ENCODE measurements at regions not wholly inside any gene's neighbourhood (a gene's known extent, or its start where the extent isn't known, plus 50 kb on each side); places are given as distances from the start of the nearest gene placed in this dataset.

- no peaks in the 10 kb centered on the region for H3K36me3 ChIP-seq (ENCODE audit: control insufficient read depth in 1 of 2, insufficient read depth in 2 of 2, low read depth in 1 of 2, low read length in 2 of 2)
- no peak overlapping the region for H4K8ac ChIP-seq (ENCODE audit: low read length)
- no peak overlapping the region for H2AFZ ChIP-seq (ENCODE audit: low read depth, low read length)
- H3K4me1 ChIP-seq (ENCODE audit: control insufficient read depth, insufficient read depth, low read depth, low read length) = no peaks in the 10 kb centered on the region
- H2AK5ac ChIP-seq (ENCODE audit: low read length, severe bottlenecking) = no peak overlapping the region
- no peak overlapping the region for H3K18ac ChIP-seq (ENCODE audit: low read depth in 1 of 2, low read length in 2 of 2)
- no peak overlapping the region for H3K23ac ChIP-seq (ENCODE audit: low read length in 2 of 2)
- no peak overlapping the region for H2BK120ac ChIP-seq (ENCODE audit: low read depth, low read length)
- no peaks in the 10 kb centered on the region for H3K79me1 ChIP-seq (replicated peaks; ENCODE audit: low read length, poor library complexity, severe bottlenecking)
- no peak overlapping the region for H3K9ac ChIP-seq (ENCODE audit: low read length)
- H4K91ac ChIP-seq (ENCODE audit: low read length) = no peak overlapping the region
- no peaks in the 10 kb centered on the region for H3K27me3 ChIP-seq (ENCODE audit: control insufficient read depth in 1 of 2, insufficient read depth in 1 of 2, low read length in 2 of 2)
- H2BK12ac ChIP-seq (ENCODE audit: low read length in 2 of 2) = no peak overlapping the region
- no peak overlapping the region for H3K27ac ChIP-seq (ENCODE audit: low read length, poor library complexity, severe bottlenecking)
- no peaks in the 10 kb centered on the region for H3K9me3 ChIP-seq (ENCODE audit: control insufficient read depth, low read length)
- H3K14ac ChIP-seq (ENCODE audit: low read length in 2 of 2) = no peak overlapping the region
- H3K4ac ChIP-seq (ENCODE audit: low read depth in 1 of 2, low read length in 2 of 2) = no peak overlapping the region
- 95% methylated on average over 4 of the region's 9 CpGs for WGBS
- H2BK5ac ChIP-seq (ENCODE audit: low read depth, low read length, poor library complexity, severe bottlenecking) = no peak overlapping the region
- H3K4me3 ChIP-seq (ENCODE audit: insufficient read depth in 1 of 2, low read depth in 1 of 2, low read length in 2 of 2) = no peak overlapping the region
- H2BK15ac ChIP-seq (ENCODE audit: low read depth, poor library complexity, severe bottlenecking) = no peak overlapping the region
- no peak for DNase-seq
- H3K4me2 ChIP-seq (ENCODE audit: low read length, poor library complexity, severe bottlenecking) = no peak overlapping the region
Observed at GRCh38 chr1:87505391-87505983, 176.8 kb downstream of the LMO4 start.

- Histone ChIP-seq H3K27me3 (ENCODE audit: control insufficient read depth in 1 of 2, insufficient read depth in 1 of 2, low read length in 2 of 2) (no peaks in the 10 kb centered on the region), H3K4me2 (ENCODE audit: low read length, poor library complexity, severe bottlenecking) (no peak overlapping the region), H2BK5ac (ENCODE audit: low read depth, low read length, poor library complexity, severe bottlenecking) (no peak overlapping the region), H2AFZ (ENCODE audit: low read depth, low read length) (no peak overlapping the region), H3K4me3 (ENCODE audit: insufficient read depth in 1 of 2, low read depth in 1 of 2, low read length in 2 of 2) (no peak overlapping the region), H3K18ac (ENCODE audit: low read depth in 1 of 2, low read length in 2 of 2) (no peak overlapping the region), H3K14ac (ENCODE audit: low read length in 2 of 2) (no peak overlapping the region), H3K4me1 (ENCODE audit: control insufficient read depth, insufficient read depth, low read depth, low read length) (no peaks in the 10 kb centered on the region), H4K91ac (ENCODE audit: low read length) (no peak overlapping the region), H3K23ac (ENCODE audit: low read length in 2 of 2) (no peak overlapping the region), H3K36me3 (ENCODE audit: control insufficient read depth in 1 of 2, insufficient read depth in 2 of 2, low read depth in 1 of 2, low read length in 2 of 2) (no peaks in the 10 kb centered on the region), H3K9me3 (ENCODE audit: control insufficient read depth, low read length) (no peaks in the 10 kb centered on the region), H2BK15ac (ENCODE audit: low read depth, poor library complexity, severe bottlenecking) (no peak overlapping the region), H2BK12ac (ENCODE audit: low read length in 2 of 2) (no peak overlapping the region), H3K9ac (ENCODE audit: low read length) (no peak overlapping the region), H2BK120ac (ENCODE audit: low read depth, low read length) (no peak overlapping the region), H3K27ac (ENCODE audit: low read length, poor library complexity, severe bottlenecking) (no peak overlapping the region), H2AK5ac (ENCODE audit: low read length, severe bottlenecking) (no peak overlapping the region), H4K8ac (ENCODE audit: low read length) (no peak overlapping the region), H3K4ac (ENCODE audit: low read depth in 1 of 2, low read length in 2 of 2) (no peak overlapping the region), H3K79me1 (replicated peaks; ENCODE audit: low read length, poor library complexity, severe bottlenecking) (no peaks in the 10 kb centered on the region)
- no peak for DNase-seq
- 63% methylated on average over 8 of the region's 8 CpGs for WGBS
Observed at GRCh38 chr1:87506147-87506546, 177.5 kb downstream of the LMO4 start.

- H3K27me3 ChIP-seq (ENCODE audit: control insufficient read depth in 1 of 2, insufficient read depth in 1 of 2, low read length in 2 of 2) = no peaks in the 10 kb centered on the region
- H2BK15ac ChIP-seq (ENCODE audit: low read depth, poor library complexity, severe bottlenecking) = no peak overlapping the region
- H3K4ac ChIP-seq (ENCODE audit: low read depth in 1 of 2, low read length in 2 of 2) = no peak overlapping the region
- H3K9ac ChIP-seq (ENCODE audit: low read length) = no peak overlapping the region
- H3K36me3 ChIP-seq (ENCODE audit: control insufficient read depth in 1 of 2, insufficient read depth in 2 of 2, low read depth in 1 of 2, low read length in 2 of 2) = no peaks in the 10 kb centered on the region
- H3K18ac ChIP-seq (ENCODE audit: low read depth in 1 of 2, low read length in 2 of 2) = no peak overlapping the region
- no peak overlapping the region for H3K23ac ChIP-seq (ENCODE audit: low read length in 2 of 2)
- H3K4me1 ChIP-seq (ENCODE audit: control insufficient read depth, insufficient read depth, low read depth, low read length) = no peaks in the 10 kb centered on the region
- no peak overlapping the region for H3K14ac ChIP-seq (ENCODE audit: low read length in 2 of 2)
- no peak for DNase-seq
- no peak overlapping the region for H3K27ac ChIP-seq (ENCODE audit: low read length, poor library complexity, severe bottlenecking)
- no peak overlapping the region for H2AFZ ChIP-seq (ENCODE audit: low read depth, low read length)
- no peak overlapping the region for H3K4me3 ChIP-seq (ENCODE audit: insufficient read depth in 1 of 2, low read depth in 1 of 2, low read length in 2 of 2)
- no peak overlapping the region for H2BK12ac ChIP-seq (ENCODE audit: low read length in 2 of 2)
- H3K79me1 ChIP-seq (replicated peaks; ENCODE audit: low read length, poor library complexity, severe bottlenecking) = no peaks in the 10 kb centered on the region
- WGBS = no CpG with 5 or more reads among the region's 1 CpG
- H2BK120ac ChIP-seq (ENCODE audit: low read depth, low read length) = no peak overlapping the region
- H3K4me2 ChIP-seq (ENCODE audit: low read length, poor library complexity, severe bottlenecking) = no peak overlapping the region
- H4K91ac ChIP-seq (ENCODE audit: low read length) = no peak overlapping the region
- no peak overlapping the region for H2AK5ac ChIP-seq (ENCODE audit: low read length, severe bottlenecking)
- H3K9me3 ChIP-seq (ENCODE audit: control insufficient read depth, low read length) = no peaks in the 10 kb centered on the region
- no peak overlapping the region for H4K8ac ChIP-seq (ENCODE audit: low read length)
- no peak overlapping the region for H2BK5ac ChIP-seq (ENCODE audit: low read depth, low read length, poor library complexity, severe bottlenecking)
Observed at GRCh38 chr1:87508247-87508787, 179.6 kb downstream of the LMO4 start.

GRCh38 chr1:87510540-87510939 lies 181.9 kb downstream of the LMO4 start:
- DNase-seq = no peak
- H2BK5ac ChIP-seq (ENCODE audit: low read depth, low read length, poor library complexity, severe bottlenecking) = no peak overlapping the region
- H3K9ac ChIP-seq (ENCODE audit: low read length) = no peak overlapping the region
- no peak overlapping the region for H3K23ac ChIP-seq (ENCODE audit: low read length in 2 of 2)
- no peaks in the 10 kb centered on the region for H3K79me1 ChIP-seq (replicated peaks; ENCODE audit: low read length, poor library complexity, severe bottlenecking)
- no peak overlapping the region for H4K91ac ChIP-seq (ENCODE audit: low read length)
- H3K4me2 ChIP-seq (ENCODE audit: low read length, poor library complexity, severe bottlenecking) = no peak overlapping the region
- H2BK12ac ChIP-seq (ENCODE audit: low read length in 2 of 2) = no peak overlapping the region
- H2AK5ac ChIP-seq (ENCODE audit: low read length, severe bottlenecking) = no peak overlapping the region
- H3K18ac ChIP-seq (ENCODE audit: low read depth in 1 of 2, low read length in 2 of 2) = no peak overlapping the region
- no peak overlapping the region for H3K27ac ChIP-seq (ENCODE audit: low read length, poor library complexity, severe bottlenecking)
- no peak overlapping the region for H3K4ac ChIP-seq (ENCODE audit: low read depth in 1 of 2, low read length in 2 of 2)
- H3K14ac ChIP-seq (ENCODE audit: low read length in 2 of 2) = no peak overlapping the region
- no peaks in the 10 kb centered on the region for H3K27me3 ChIP-seq (ENCODE audit: control insufficient read depth in 1 of 2, insufficient read depth in 1 of 2, low read length in 2 of 2)
- H4K8ac ChIP-seq (ENCODE audit: low read length) = no peak overlapping the region
- no peak overlapping the region for H2BK15ac ChIP-seq (ENCODE audit: low read depth, poor library complexity, severe bottlenecking)
- no peaks in the 10 kb centered on the region for H3K9me3 ChIP-seq (ENCODE audit: control insufficient read depth, low read length)
- no peak overlapping the region for H2BK120ac ChIP-seq (ENCODE audit: low read depth, low read length)
- H3K4me3 ChIP-seq (ENCODE audit: insufficient read depth in 1 of 2, low read depth in 1 of 2, low read length in 2 of 2) = no peak overlapping the region
- no peak overlapping the region for H2AFZ ChIP-seq (ENCODE audit: low read depth, low read length)
- H3K36me3 ChIP-seq (ENCODE audit: control insufficient read depth in 1 of 2, insufficient read depth in 2 of 2, low read depth in 1 of 2, low read length in 2 of 2) = no peaks in the 10 kb centered on the region
- H3K4me1 ChIP-seq (ENCODE audit: control insufficient read depth, insufficient read depth, low read depth, low read length) = no peaks in the 10 kb centered on the region
- WGBS = 96% methylated on average over 2 of the region's 3 CpGs
